NB4 (cell line): ENCODE measurements at regions not wholly inside any gene's neighbourhood (a gene's known extent, or its start where the extent isn't known, plus 50 kb on each side); places are given as distances from the start of the nearest gene placed in this dataset.

ENCODE experiments used
- POLR2A ChIP-seq: IDR thresholded peaks from 2 replicates; pipeline ENCODE4 v1.6.1; 2011; ENCODE audit warnings: mild to moderate bottlenecking; ENCODE audit not compliant: insufficient read length; ENCODE audit errors: extremely low read depth
- TF ChIP-seq, protein P1 (sequence below): IDR thresholded peaks from one replicate; pipeline ENCODE4 v1.5.1; 2012; ENCODE audit warnings: low read depth, low read length

DNA sequence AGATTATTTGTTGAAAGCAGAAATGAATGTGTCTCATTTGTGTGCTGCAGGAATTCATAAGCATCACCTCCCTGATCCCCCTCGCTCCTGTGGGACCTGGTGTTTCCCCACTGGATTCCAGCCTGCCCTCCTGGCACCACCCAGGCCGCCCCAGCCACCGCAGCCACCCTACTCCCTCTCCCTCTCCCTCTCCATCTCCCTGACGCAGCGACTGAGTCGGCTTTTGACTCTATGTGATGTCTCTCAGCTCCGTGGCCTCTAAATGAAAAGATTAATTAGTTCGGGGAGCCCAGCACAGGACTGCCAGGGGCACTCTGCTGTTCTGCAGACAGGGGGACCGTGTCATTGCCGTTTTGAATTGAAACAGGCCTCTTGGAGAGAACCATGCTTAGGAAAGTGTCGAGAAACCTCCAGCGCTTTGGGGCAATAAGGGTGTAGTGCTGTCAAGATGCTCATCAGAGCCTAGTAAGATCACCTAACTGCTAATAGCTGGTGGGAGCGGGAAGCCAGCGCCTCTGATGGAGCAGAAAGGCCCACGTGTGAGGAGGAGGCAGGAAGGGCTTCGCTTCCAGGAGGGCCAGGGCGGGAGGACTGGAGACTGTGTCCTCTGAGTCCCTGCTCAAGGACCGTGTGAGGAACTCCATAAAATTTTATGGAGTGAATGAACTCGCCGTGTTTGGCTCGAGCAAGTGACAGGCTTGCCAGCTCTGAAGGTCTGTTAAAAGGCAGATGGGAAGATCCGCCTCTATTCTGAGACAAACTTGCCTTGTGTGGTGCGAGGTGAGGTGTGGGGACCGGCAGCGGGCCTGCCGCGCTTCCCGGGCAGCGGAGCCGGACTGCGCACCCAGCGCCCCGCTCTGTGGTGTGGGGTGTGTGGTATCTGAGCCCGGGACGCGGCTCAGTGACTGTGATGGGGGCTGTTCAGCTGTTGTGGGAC is 157.4 kb upstream of the C14orf180 start:
- TF ChIP-seq, protein P1, sequence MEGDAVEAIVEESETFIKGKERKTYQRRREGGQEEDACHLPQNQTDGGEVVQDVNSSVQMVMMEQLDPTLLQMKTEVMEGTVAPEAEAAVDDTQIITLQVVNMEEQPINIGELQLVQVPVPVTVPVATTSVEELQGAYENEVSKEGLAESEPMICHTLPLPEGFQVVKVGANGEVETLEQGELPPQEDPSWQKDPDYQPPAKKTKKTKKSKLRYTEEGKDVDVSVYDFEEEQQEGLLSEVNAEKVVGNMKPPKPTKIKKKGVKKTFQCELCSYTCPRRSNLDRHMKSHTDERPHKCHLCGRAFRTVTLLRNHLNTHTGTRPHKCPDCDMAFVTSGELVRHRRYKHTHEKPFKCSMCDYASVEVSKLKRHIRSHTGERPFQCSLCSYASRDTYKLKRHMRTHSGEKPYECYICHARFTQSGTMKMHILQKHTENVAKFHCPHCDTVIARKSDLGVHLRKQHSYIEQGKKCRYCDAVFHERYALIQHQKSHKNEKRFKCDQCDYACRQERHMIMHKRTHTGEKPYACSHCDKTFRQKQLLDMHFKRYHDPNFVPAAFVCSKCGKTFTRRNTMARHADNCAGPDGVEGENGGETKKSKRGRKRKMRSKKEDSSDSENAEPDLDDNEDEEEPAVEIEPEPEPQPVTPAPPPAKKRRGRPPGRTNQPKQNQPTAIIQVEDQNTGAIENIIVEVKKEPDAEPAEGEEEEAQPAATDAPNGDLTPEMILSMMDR: no peak
- TF ChIP-seq POLR2A: no peak
